COR-L47 (cell line): ENCODE measurements at regions not wholly inside any gene's neighbourhood (a gene's known extent, or its start where the extent isn't known, plus 50 kb on each side); places are given as distances from the start of the nearest gene placed in this dataset.
"Not testable (repeated sequence)": the region's sequence is repeated elsewhere in the genome, so short reads cannot be mapped to it uniquely, and the experiment has no call there.

Experiments
- DNase-seq: peaks from one replicate; lab custom pipeline; 2025; lab: John Stamatoyannopoulos, UW

GRCh38 chr5:38680094-38680825 is 123.8 kb upstream of the LIFR start:
- no peak for DNase-seq

DNA sequence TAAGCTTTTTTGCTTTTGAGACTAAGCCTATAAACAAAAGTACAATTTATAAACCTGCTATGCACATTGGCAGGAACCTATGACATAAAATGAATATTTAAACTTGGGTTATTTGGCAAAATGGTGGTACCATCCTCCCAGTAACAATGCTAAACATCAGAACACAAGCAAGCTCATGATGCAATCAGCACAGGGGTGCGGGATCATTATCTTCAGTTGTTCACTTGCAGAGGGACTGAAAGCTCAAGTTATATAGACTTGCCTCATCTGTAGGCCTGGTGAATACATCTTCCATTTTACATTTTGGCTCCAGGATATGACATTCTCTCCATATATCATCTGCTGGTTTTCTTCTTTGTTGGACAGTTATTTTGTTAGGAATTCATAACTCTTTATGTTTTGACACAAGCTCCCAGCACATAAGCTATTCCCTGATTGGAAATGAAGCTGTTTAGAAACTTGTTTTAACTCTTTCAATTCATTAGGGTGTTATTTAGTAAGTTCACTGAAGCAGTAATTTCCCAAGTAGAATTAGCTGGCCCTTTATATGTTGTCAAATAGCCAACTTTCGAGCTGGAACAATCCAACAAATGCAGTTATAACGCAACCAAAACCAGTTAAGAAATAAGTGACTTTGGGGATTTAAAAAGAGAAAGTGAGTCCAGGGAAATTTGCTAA is 124.7 kb upstream of the LIFR start:
- DNase-seq = no peak

GRCh38 chr5:38681966-38682365 is 125.5 kb upstream of the LIFR start:
- DNase-seq = no peak

- no peak for DNase-seq
Observed at GRCh38 chr5:38686658-38687057, 130.2 kb upstream of the LIFR start.

- DNase-seq = no peak
Observed at GRCh38 chr5:38692346-38692745, 135.9 kb upstream of the LIFR start.

DNA sequence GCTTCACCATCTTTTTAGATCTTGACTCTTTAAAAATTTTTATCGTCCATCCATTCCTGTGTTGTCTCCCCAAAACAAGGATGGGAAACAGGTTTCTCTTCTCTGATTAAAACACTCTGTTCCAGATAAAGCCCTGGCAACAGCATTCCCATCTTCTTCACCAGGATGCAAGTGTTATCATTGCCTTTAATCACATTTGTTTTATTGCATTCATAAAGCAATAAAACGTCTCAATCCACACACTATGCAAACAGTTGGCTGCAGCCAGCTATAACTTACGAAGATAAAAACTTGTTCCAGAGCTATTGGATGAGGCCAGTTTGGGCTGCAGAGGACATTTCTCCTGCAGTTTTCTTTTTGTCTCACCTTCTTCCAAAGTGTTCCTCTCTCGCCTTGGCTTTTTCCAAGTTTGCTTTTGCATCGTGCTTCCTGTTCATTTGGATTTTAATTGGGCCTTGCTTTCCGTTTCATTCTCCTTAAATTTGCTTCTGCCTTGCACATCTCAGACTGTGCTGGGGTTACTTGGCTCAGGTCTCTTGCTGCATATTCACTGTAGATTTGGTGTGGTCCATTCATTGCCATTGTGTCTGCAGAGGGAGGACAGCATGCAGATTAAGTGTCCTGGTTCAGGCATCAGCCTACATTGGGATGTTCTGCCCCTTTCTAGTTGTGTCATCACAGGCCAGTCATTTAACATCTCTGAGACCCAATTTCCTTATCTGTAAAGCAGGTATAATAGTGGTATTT is 136.5 kb upstream of the LIFR start:
- no peak for DNase-seq

- DNase-seq = no peak
Observed at GRCh38 chr5:38695021-38695958, 138.8 kb upstream of the LIFR start.

DNA sequence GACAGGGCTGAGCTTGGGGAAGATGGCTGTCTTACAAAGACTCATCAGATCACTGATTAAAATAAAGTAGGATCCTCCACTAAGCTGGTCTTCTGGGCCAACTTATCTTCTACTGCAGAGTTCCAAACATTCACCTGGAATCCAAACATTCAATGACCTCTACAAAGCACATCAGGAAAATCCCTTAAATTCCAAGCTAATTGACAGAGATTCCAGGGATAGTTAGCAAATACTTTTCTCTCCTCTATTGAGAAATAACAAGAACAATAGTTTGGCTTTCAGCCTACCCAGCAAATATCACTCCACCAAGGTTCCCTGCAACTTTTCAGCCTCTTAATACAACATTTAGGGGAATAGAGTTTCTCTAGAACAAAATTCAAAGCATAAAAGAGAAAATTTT is 140.6 kb upstream of the LIFR start:
- no peak for DNase-seq

- DNase-seq = not testable (repeated sequence)
Observed at GRCh38 chr5:38705529-38705928, 140.3 kb upstream of the OSMR start.

DNA sequence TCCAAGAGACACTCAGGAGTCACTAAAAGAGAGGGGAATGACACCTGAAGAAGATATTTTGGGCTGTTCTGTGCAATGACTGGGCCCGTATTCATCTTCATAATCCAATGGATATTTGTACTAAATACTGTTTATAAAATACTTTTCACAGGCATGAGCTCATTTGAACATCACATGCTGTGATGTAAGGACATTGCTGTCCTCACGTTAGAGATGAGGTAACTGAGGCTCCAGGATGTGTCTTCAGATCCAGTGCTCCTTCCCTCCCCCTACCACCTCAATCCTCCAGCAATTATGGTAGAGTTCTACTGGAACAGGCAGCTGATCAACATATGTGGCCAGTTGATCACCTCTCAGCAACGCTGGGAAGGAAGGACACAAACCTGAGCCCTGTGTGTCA is 139.4 kb upstream of the OSMR start:
- no peak for DNase-seq

DNA sequence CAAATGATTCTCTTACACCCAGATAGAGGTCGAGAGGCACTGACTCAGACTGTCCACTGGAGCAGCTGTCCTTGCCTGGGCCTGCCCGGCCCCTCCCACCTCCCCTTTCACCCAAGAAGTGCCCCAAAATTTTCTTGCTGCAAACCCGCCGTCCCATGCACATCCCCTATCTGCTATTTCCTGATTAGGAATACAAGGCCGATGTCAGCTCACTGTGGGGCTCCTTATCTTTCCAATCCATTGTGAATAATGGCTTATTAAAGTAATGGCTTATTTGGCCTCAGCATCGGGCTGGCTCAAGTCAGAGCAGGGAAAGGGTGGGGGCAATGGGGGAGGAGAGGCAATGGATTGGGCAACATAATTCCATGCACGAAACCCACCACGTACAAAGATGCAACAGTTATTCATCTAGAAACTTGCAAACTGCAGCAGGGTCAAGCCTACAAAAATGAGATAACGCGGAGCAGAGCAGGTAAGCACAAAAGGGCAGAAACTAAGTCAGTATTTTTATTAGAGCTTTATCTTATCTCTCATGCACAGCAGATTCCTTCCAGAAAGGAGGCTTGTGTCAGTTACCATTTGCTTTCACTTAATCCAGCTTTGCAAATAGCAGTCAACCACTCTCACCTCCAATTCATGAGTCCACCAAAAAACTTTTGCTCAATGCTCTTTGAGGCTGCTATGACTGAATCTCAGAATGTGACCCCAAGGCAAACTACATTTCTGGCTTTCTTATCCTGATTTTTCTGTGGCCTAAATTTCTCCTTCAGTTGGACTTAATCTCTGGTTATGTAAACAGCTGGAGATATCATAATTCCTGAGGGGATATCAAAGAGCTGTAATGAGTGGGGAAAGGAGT is 138.2 kb upstream of the OSMR start:
- DNase-seq = no peak

DNA sequence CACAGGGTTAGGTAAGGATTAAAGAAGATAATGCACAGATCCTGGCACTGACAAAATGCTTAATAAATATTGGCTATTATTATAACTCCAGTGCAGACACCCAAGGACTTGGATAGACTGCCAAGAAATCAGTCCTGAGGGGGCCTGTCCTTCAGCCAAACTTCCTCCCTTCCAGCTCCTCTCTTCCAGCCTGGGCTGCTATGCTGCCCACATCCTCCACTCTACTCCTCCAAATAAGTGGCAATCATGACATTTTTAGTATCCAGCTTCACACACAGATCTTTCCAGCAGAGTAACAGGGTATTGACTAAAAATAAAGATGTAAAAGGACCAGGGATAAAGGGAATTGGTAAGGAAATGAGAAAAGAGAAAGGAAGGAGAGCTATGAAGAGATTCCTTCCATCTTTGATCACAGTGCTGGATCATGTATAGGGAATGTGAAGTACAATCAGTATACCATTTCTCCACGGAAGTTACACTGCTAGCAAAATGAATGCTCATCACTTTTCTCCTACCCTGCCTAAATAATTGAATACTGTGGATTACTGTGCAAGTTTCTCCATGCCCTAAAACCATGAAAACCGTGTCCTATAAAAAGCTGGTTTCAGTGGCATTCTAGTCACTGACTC is 136.0 kb upstream of the OSMR start:
- DNase-seq = no peak

DNA sequence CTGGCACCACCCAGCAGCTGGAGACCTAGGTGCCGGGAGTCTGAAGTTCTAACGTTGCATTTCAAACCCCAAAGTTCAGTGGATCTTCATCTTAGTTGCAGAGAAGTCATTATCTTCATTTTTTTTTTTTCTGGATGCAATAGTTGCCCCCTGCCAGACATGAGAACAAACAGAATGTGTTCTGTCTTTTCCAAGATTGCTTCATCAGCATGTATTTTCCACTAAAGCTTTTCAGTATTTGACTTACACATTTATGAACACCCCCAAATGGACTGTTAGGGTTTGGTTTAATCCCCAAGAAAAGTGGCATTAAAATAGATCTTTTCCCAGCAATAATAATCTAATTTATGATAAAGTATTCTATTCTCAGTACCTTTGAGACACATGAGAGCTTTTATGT is 135.2 kb upstream of the OSMR start:
- no peak for DNase-seq

GRCh38 chr5:38712391-38712790 is 133.4 kb upstream of the OSMR start:
- no peak for DNase-seq

GRCh38 chr5:38714240-38714639 is 131.6 kb upstream of the OSMR start:
- no peak for DNase-seq

- DNase-seq = no peak
Observed at GRCh38 chr5:38714703-38715355, 131.0 kb upstream of the OSMR start.

- peak; percentile 2 for DNase-seq
Observed at GRCh38 chr5:38715696-38716095, 130.1 kb upstream of the OSMR start.

GRCh38 chr5:38716516-38716915 is 129.3 kb upstream of the OSMR start:
- no peak for DNase-seq

DNA sequence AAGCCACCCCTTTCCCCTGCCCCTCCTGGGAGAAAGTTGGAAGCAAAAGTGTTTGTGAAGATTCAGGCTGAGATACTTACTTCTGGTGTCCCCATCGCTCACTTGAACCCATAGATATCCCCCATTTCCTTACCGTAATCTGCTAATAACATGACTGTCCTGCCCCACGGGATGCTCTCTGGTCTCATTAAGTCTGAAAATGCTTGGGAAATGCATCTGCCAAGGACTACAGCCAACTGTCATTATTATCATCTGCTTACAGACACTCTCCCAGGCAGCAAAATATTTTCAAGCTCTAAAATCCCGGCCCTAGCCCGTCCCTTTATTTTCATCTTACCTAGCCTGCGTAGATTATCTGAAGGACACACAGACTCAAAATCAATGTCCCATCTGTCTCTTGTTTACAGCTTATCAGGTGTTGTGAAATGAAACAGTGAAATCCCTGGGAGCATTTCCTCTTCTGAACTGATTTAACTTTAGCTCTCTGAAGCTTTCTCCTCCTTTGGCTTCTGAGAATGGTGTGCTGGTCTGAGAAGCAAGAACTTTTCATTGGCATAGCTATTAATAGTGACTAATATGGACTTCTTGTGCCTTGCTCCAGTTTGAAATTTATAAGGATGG is 126.9 kb upstream of the OSMR start:
- no peak for DNase-seq

GRCh38 chr5:38719403-38719802 is 126.4 kb upstream of the OSMR start:
- DNase-seq = no peak
